Panc1 (cell line): ENCODE measurements at regions not wholly inside any gene's neighbourhood (a gene's known extent, or its start where the extent isn't known, plus 50 kb on each side); places are given as distances from the start of the nearest gene placed in this dataset.

Source experiments
- CTCF ChIP-seq: fragments of 450-650 bp; IDR thresholded peaks from 2 replicates; pipeline ENCODE4 v1.5.1; 2017; ENCODE audit warnings: mild to moderate bottlenecking
- POLR2AphosphoS5 ChIP-seq: IDR thresholded peaks from 2 replicates; pipeline ENCODE4 v1.6.1; 2012; ENCODE audit warnings: mild to moderate bottlenecking, low read depth, low read length, moderate library complexity
- REST ChIP-seq, 2 experiments: IDR thresholded peaks; 2 replicates each; pipeline ENCODE4 v1.6.1; 2011 to 2012; ENCODE audit warnings: low read depth in 2 of 2, control low read depth in 1 of 2, low read length in 1 of 2, mild to moderate bottlenecking in 1 of 2, moderate library complexity in 1 of 2; ENCODE audit not compliant: insufficient read depth in 1 of 2

- TF ChIP-seq CTCF (no peak), POLR2AphosphoS5 (no peak), REST (IDR thresholded peaks at IDR 0.05; ENCODE audit: insufficient read depth in 1 of 2, low read depth in 2 of 2, low read length in 1 of 2) (no peak)
These were observed 594.3 kb upstream of the ADGRB3 start for GRCh38 chr6:68040780-68041179.
